Ureter (tissue), 1 donor: ENCODE measurements at regions not wholly inside any gene's neighbourhood (a gene's known extent, or its start where the extent isn't known, plus 50 kb on each side); places are given as distances from the start of the nearest gene placed in this dataset.
A peak's percentile ranks its signal among the peaks of the same experiment; 100 is the strongest.
"Not testable (repeated sequence)": the region's sequence is repeated elsewhere in the genome, so short reads cannot be mapped to it uniquely, and the experiment has no call there.

ENCODE experiments used
- DNase-seq: peaks from one replicate; pipeline ENCODE4 v3.0.0-alpha.2; 2020; ENCODE audit warnings: low spot score
- donor health status: DM: yes; HTN: yes; CAD: no.

DNA sequence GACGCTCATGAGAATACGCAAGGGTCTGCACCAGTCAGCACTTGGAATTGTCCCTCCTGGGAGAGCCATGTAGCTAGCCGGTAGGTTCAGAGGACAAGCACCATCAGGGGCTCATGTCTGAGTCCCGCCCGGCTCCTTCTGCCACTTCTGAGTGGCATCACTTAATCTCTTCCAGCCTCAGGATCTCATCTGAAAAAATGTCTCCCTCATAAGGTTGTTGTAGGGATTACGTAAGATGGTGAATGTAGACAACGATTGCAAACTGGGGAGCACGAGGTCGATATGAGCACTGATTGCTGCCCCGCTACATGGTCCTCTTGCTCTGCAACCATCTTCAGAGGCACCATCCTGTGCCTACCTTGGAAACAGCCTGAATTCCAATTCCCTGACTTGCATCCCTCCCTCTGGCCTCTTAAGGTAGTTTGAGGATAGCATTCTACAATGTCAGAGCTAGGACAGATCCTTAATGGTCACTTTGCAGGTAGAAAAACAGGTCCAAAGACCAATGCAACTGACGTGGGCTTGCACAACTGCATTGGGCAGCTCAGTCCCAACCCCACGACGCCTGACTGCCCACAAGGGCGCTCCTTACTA is 115.8 kb upstream of the TMEM45B start:
- no peak for DNase-seq

DNA sequence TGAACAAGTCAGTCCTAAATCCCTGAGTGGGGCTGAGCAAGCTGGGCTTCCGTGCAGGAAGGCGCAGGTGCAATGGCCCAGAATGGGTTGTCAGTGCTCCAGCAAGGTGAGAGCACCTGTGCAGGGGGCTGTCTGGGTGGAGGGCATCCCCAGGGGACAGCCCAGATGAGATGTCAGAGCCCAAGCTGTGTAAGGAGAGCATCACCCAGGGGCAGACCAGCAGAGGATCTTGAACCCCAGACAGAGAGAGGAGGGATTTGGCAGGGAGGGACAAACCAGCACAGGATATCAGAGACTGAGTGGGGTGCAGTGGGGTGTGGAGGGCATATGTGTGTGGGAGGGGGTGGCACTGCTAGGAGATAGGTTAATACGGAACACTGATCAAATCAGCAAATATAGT is 114.9 kb upstream of the TMEM45B start:
- no peak for DNase-seq

DNA sequence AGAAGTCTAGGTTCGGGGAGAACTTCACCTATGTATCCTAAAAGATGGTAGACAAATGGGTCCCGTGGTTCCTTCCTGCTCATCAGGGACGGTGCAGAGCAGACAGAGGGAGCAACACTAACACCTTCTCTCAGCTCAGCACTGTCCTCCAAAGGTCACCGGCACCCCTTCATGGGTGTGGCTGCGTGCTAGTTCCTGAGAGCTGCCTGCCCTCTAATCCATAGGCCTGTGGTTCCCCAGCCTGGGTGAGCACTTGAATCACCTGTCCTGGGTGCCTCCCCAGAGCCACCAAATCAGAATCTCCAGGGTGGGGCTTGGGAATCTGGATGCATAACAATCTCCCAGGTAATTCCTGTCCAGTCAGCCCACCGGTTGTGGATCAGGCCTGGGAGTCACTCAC is 113.9 kb upstream of the TMEM45B start:
- DNase-seq, result no peak

DNA sequence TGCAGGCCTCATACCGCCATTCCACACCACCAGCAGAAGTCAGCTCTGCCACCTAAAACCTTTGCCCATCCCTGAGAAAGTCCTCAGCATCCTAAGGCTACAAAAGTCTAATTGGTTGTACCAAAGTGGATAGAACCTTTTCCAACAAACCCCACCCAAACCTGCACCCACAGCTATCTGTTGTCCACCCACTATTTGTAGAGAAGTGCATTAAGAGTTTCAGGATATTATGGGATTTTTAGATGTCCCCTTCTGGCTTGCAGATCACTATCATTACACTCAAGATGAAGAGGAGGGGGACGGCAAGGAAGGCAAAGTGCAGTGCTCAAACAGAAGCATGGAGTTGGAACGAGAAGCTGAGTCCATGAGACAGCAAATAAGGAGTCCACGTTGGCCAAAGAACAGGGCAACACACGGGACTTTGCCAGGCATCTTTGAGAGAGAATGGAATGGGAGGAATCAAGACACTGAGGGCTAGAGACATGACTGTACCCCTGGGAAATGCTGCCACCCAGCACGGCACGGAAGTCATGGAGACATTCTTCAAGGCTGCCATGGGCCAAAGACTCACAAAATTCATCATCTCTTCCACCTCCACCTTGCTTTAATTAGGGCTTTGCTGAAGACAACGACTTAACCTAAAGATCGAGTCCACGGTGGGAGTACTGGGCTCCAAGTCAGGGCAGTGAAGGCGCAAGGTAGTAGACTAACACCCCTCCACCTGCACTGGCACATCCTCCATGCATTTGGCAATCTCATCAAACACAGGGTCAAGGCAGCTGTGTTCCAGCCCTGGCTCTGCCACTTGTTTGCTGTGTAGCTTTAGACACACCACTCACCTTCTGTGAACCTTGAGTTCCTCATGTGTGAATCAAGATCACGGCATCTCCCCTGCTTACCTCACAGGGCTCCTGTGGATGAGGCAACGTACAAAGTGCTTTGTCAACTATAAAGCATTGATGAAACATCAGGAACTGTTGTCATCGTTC is 112.9 kb upstream of the TMEM45B start:
- no peak for DNase-seq

DNA sequence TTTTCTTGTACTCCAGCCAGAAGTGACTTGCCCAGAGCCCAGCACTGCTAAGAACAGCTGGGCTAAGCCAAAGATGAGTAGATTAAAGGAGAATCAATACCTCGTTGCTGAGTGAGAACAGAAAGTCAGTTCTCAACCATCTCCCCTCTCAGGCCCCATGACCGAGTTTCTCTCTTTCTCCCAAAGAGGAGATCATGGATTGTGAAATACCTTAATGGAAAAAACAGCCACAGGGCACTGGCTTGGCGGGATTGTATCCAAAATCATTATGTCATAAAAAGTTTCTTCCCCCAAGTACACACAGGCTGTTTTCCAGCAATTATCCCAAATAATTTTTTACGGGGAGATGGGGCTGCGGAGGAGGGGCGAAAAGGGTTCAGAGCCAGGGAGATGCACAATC is 111.8 kb upstream of the TMEM45B start:
- no peak for DNase-seq

DNA sequence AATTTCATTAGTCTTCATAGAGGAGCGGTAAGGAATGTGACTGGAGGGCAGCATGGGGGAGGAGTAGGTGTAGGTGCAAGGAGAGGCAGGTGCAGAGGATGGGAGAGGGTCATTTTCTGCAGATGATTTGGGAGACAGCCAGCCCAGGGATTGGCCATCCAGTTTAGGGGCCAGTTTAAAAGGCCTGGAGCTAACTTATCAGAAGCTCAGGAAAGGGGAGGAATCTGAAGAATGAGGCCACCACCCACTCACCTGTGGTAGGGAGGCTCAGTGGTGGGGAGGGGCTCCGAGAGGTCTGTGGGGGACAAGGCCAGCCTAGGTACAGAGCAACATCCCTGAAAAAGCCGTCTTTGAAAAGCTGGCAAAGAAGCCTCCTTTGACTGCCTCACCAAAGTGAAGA is 110.8 kb upstream of the TMEM45B start:
- no peak for DNase-seq

DNA sequence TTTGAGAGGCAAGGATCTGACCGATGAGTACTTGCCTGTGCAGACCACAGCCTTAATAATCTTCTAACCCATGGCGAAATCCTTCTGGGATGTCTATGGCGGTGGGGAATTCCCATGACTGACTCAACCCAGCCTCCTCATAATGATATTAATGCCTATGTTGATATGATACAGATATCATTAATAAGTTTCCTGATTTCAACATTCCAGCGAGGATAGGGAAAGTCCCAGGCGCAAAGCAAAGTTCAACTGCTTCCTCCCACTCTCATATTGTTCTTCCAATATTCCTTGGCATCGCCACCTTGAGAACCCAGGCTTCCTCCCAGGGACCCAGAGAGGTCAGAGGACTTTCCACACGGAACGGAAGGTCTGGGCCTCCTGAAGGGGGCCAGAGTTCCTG is 110.3 kb upstream of the TMEM45B start:
- no peak for DNase-seq

DNA sequence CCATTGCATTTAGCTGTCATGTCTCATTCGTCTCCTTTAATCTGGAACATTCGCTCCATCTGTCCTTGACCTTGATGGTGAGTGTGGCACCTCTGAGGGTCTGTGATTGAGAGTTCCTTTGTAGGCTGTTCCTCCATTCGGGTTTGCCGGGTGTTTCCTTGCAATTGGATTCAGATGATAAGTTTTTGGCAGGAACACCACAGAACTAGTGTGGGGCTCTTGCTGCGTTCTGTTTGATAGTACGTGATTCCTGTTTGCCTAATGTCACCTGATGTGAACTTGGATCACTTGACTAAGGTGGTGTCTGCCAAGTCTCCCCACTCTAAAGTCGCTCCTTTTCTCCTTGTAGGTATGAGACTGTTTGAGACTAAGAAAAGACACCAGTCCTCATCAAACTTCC is 109.7 kb upstream of the TMEM45B start:
- DNase-seq, result no peak

DNA sequence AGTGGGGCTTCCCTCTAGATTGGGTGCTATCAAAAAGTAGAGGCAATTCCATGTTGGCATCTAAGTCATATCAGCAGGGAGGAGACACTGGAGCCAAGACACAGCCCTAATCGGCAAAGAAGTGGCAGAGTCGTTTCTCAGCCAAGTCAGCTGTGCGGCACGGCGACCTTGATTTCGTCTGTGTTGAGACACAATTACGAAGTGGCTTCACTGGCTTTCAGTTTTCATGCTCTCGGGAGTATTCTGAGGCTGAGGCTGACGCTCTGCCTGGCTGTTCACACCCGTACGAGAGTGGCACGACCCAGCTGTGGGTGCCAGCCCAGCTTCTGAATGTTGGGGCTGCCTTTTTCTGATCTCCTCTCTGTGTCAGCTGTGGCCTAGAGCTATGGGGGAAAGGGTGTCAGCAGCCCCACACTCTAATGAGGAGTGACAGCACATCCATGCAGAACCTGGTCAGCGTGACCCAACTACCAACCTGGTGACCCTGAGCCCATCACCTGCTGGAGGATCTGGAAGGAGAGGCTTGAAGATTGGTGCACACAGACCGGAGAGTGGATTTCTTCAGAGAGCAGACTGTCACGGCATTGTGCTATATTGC is 105.7 kb upstream of the TMEM45B start:
- DNase-seq, result no peak

DNA sequence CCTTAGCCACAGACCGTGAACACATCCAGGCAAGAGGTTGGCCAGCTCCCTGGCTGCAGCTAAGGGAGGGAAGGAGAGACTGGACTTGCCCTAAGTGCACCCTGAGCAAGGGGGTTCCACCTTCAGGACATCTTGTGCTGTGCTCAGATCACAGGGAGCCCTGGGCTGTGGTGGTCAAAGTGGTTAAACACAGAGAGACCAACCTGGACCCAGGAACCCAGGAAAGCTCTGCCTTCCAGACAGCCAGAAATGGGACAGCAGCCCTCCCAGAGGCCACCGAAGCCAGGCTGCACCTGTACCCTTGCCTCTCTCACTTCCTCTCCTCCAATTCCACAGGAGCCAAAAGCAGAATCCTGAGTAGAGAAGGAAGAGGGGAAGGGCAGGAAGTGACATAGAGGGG is 105.2 kb upstream of the TMEM45B start:
- DNase-seq, result peak; percentile 22

DNA sequence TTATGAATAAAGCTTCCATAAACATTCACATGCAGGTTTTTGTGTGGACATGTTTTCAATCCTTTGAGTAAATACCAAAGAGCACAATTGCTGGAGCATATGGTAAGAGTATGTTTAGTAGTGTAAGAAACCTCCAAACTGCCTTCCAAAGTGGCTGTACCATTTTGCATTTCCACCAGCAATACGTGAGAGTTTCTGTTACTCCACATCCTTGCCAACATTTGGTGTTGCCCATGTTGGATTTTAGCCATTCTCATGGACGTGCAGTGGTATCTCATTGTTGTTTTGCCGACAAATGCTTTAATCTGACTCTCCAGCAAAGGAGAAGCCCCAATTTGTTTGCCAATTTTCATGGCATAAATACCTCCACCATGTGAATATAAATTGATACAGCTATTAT is 103.9 kb upstream of the TMEM45B start:
- DNase-seq, result no peak

DNA sequence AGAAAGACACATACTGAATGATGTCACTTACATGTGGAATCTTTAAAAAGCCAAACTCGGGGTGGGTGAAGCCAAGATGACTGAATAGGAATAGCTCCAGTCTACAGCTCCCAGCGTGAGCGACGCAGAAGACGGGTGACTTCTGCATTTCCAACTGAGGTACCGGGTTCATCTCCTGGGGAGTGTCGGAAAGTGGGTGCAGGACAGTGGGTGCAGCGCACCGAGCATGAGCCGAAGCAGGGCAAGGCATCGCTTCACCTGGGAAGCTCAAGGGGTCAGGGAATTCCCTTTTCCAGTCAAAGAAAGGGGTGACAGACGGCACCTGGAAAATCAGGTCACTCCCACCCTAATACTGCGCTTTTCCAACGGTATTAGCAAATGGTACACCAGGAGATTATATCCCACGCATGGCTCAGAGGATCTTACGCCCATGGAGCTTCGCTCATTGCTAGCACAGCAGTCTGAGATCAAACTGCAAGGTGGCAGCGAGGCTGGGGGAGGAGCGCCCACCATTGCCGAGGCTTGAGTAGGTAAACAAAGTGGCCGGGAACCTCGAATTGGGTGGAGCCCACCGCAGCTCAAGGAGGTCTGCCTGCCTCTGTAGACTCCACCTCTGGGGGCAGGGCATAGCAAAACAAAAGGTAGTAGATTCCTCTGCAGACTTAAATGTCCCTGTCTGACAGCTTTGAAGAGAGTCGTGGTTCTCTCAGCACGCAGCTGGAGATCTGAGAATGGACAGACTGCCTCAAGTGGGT is 103.0 kb upstream of the TMEM45B start:
- not testable (repeated sequence) for DNase-seq

DNA sequence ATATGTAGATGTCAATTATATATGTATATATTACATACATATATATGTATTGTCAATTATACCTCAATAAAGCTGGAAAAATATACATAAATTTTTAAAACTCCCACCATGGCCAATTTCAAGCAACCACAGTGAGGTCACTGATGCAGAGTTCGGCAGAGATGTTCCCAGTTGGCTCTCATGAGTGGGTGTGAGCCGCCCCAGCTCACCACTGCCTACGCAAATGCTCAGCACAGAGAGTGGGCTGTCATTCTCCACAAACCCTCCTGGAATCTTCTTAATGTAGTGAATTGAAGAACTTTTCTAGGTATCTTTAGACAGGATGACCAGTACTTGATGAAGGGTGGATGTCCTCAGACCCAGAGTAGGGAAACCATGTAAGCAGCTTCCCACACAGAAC is 96.6 kb upstream of the TMEM45B start:
- DNase-seq, result no peak

DNA sequence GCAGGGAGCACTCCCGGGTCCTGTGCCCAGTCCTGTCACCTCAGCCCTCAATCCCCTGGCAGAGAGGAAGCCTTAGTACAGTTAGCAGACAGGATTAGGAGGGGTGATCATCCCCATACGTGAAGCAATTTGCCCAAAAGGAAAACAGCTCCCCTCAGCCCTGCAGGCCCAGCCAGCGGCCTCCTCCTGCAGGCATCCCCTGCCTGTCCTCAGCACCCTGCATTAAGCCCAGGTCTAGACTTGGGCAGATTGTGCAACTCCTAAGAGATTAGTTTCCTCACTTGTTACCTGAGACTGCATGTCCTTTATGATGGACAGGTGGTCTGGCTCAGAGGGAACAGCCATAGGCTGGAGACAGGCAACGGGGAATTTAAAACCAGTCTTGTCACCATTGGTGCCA is 95.5 kb upstream of the TMEM45B start:
- no peak for DNase-seq

DNA sequence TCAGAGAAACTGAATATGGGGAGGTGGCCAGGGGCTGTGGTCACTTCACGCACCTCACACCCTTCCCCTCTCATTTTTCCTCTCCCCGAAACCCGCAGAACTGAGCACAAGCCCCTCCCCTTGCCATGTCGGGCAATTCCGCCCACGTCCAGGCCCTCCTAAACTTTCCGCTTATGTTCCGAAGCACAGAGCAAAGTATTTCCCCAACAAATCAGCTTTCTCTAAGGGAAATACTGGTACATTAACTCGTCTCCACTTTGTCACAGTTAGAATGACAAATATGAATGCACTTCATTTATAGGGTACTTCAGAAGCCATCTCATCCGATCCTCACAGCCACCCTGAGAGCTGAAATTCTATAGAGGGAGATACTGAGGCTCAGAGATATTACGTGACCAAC is 94.7 kb upstream of the TMEM45B start:
- no peak for DNase-seq

DNA sequence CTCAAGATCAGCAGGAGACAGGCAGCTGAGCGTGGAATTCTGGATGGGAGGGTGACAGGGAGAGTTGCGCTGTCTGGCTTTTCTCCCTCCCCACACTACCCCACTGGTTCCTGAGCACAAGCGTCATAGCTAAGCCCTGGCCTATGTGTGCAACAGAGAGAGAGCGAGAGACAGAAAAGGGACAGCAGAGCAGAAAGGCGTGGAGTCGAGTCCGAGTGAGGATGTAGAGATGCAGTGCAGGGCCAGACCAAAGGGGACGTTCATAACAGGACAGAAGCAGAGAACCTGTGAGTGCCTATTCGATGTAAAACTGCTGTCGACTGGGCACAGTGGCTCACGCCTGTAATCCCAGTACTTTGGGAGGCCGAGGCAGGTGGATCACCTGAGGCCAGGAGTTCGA is 94.0 kb upstream of the TMEM45B start:
- no peak for DNase-seq

DNA sequence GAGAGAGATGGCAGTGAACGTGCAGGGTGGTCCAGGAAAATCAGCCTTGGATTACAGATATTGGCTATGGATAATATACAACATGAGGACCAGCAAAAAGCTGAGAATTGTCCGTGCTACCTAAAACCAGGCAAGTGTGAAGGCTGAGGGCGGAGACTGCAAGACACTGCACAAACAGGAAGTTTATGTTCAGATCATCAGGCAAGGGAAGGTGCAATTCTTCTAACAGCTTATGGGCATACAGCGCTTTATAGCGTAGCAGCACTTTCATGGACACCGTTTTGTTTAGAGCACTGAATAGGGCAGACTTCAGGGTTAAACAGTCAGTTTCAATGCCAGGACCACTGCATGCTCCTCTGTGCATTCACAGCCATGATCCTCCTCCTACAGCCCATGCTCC is 93.1 kb upstream of the TMEM45B start:
- DNase-seq, result no peak

DNA sequence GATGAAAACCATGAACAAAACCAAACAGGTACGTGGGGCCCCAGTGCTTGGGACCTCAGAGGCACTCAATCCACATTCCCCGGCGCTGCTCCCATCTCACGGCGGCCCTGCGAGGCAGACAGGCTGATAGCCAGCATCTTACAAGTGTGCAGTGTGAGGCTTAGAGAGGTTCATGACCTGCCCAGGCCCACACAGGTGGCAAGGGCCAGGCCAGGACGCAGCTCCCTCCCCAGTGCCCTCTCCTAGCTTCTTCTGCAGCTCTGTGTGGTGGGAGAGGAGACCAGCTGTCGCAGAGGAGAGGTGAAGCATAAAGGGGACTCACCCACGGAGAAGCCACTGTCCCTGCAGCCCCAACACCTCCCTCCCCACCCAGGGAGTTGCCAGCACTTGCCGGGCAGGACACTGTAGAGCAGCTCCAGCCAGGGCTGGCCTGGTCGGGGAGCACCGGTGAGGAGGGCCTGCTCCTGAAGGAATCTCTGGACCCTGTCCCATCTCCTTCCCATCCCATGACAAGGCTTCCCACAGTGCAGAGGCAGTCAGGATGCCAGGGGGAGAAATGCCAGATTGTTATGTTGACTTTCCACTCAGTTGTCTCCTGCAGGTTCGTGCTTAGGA is 92.4 kb upstream of the TMEM45B start:
- DNase-seq, result no peak

DNA sequence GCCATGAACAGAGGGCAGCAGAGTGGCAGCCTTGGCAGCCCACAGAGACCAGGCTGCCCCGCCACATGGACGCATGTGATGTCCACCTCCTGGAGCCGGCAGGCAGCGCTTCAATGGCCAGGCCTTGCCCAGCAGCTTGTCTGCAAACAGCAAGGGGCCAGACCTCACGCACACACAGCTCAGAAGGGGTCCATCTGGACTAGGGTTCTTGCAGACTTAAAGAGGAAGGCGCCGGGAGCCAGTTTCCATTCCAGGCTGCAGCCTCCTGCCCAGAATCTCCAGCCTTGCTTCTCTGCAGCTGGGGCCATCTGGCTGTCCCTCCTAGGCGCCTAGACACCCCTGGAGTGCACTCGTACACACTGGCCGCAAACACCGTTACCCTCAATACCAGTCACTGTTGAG is 91.9 kb upstream of the TMEM45B start:
- DNase-seq, result no peak

DNA sequence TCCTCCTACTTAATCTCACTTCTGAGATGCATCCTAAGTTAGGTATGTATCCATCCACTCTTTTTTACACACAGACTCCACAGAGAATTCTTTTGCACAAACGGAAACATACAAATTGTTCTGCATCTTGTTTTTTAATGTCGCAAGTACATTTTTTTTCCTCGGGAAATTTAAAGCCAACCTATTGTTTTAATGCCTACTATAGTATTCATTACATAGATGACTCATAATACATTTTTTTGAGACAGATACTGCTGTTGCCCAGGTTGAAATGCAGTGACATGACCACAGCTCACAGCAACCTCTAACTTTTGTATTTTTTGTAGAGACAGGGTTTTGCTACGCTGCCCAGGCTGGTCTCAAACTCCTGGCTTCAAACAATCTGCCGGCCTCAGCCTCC is 90.8 kb upstream of the TMEM45B start:
- DNase-seq, result no peak

DNA sequence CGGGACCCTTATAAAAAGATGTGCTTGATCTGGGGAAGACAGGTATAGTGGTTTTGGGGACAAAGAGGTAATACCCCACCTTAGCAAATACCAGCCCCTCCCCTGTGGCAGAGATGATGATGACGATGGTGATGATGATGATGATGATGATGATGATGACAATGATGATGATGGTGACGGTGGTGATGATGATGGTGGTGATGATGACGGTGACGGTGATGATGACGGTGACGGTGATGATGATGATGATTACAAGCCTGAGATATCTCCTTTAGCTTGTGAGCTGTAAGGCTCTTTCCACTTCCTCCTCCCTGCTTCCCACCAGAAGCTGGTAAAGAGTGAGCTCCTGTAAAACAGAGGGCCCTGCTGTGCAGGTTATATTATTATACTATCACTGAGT is 89.5 kb upstream of the TMEM45B start:
- DNase-seq, result no peak

DNA sequence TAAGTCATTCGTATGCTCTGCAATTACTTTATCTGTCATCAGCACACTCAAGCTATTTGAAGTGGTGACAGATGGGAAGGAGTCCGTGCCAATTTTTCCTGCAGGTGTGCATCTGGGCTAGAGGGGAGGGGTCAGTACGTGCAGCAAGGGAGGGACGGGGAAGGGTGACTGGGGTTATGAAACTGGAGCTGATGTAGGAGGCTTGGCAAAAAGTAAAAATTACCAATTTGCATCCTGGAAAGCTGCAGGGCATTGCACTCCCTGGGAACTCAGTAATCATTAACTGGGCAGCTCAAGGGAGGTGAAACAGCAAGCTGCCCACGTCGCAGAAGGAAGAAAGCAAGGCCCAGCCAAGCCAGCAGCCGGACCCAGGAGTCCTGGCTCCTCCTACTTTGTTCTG is 87.1 kb upstream of the TMEM45B start:
- no peak for DNase-seq
